H9 (cell line): ENCODE measurements at regions not wholly inside any gene's neighbourhood (a gene's known extent, or its start where the extent isn't known, plus 50 kb on each side); places are given as distances from the start of the nearest gene placed in this dataset.

Experiments
- DNase-seq: peaks from one replicate; pipeline ENCODE4 v3.0.0-alpha.2; 2017
- H2AFZ ChIP-seq: one replicate; pipeline ENCODE4 v1.6.1; 2013; ENCODE audit warnings: mild to moderate bottlenecking, low read length, control low read depth, moderate library complexity
- H2AK5ac ChIP-seq: 2 replicates; pipeline ENCODE4 v1.6.1; 2013; ENCODE audit warnings: low read length, control low read depth, mixed read lengths; ENCODE audit not compliant: insufficient read length
- H2BK120ac ChIP-seq: one replicate; pipeline ENCODE4 v1.6.1; 2013; ENCODE audit warnings: low read depth, mild to moderate bottlenecking, low read length, control low read depth, inconsistent platforms; ENCODE audit not compliant: poor library complexity, severe bottlenecking
- H2BK12ac ChIP-seq: 2 replicates; pipeline ENCODE4 v1.6.1; 2013; ENCODE audit warnings: low read length, control low read depth, mixed read lengths, low read depth; ENCODE audit not compliant: insufficient read length
- H2BK15ac ChIP-seq: 2 replicates; pipeline ENCODE4 v1.6.1; 2013; ENCODE audit warnings: low read depth, low read length, control low read depth
- H2BK20ac ChIP-seq: one replicate; pipeline ENCODE4 v1.6.1; 2013; ENCODE audit warnings: low read depth, mild to moderate bottlenecking, low read length, control low read depth, inconsistent platforms; ENCODE audit not compliant: poor library complexity, severe bottlenecking
- H2BK5ac ChIP-seq: 2 replicates; pipeline ENCODE4 v1.6.1; 2013; ENCODE audit warnings: low read length, control low read depth, mixed read lengths; ENCODE audit not compliant: insufficient read length
- H3K14ac ChIP-seq: 2 replicates; pipeline ENCODE4 v1.6.1; 2013; ENCODE audit warnings: low read length, control low read depth; ENCODE audit not compliant: insufficient read depth
- H3K18ac ChIP-seq: 2 replicates; pipeline ENCODE4 v1.6.1; 2013; ENCODE audit warnings: low read depth, mild to moderate bottlenecking, mixed read lengths, low read length, control low read depth; ENCODE audit not compliant: insufficient read length
- H3K23ac ChIP-seq: 2 replicates; pipeline ENCODE4 v1.6.1; 2013; ENCODE audit warnings: low read length, control low read depth, mixed read lengths, low read depth; ENCODE audit not compliant: insufficient read length
- H3K23me2 ChIP-seq: 2 replicates; pipeline ENCODE4 v1.6.1; 2013; ENCODE audit warnings: low read depth, mild to moderate bottlenecking, mixed read lengths, low read length, control low read depth; ENCODE audit not compliant: insufficient read length, poor library complexity, severe bottlenecking
- H3K27ac ChIP-seq: 2 replicates; pipeline ENCODE4 v1.5.1; 2013; ENCODE audit warnings: low read length, control low read depth, mixed read lengths, low read depth; ENCODE audit not compliant: insufficient read length
- H3K27me3 ChIP-seq: 2 replicates; pipeline ENCODE4 v1.6.1; 2013; ENCODE audit warnings: low read length, control low read depth, inconsistent platforms; ENCODE audit not compliant: insufficient read depth
- H3K4ac ChIP-seq: 2 replicates; pipeline ENCODE4 v1.6.1; 2013; ENCODE audit warnings: low read depth, mild to moderate bottlenecking, control low read depth, inconsistent platforms, low read length, moderate library complexity
- H3K4me1 ChIP-seq: 2 replicates; pipeline ENCODE4 v1.6.1; 2013; ENCODE audit warnings: low read length, control low read depth, inconsistent platforms; ENCODE audit not compliant: insufficient read depth
- H3K4me2 ChIP-seq: 2 replicates; pipeline ENCODE4 v1.6.1; 2013; ENCODE audit warnings: low read length, control low read depth, mixed read lengths; ENCODE audit not compliant: insufficient read length, insufficient read depth
- H3K56ac ChIP-seq: 2 replicates; pipeline ENCODE4 v1.6.1; 2013; ENCODE audit warnings: low read depth, mild to moderate bottlenecking, mixed read lengths, low read length, control low read depth; ENCODE audit not compliant: insufficient read length
- H3K79me1 ChIP-seq: 2 replicates; pipeline ENCODE4 v1.6.1; 2013; ENCODE audit warnings: low read depth, mild to moderate bottlenecking, moderate library complexity, low read length, control low read depth, inconsistent platforms; ENCODE audit not compliant: insufficient read depth, poor library complexity, severe bottlenecking
- H3K79me2 ChIP-seq: 2 replicates; pipeline ENCODE4 v1.6.1; 2013; ENCODE audit warnings: low read length, control low read depth, inconsistent platforms; ENCODE audit not compliant: insufficient read depth
- H3K9ac ChIP-seq: 2 replicates; pipeline ENCODE4 v1.6.1; 2013; ENCODE audit warnings: low read length, control low read depth, mixed read lengths; ENCODE audit not compliant: insufficient read length; ENCODE audit errors: extremely low read depth
- H3K9me3 ChIP-seq: one replicate; pipeline ENCODE4 v1.6.1; 2013; ENCODE audit warnings: low read depth, low read length, inconsistent platforms; ENCODE audit not compliant: control insufficient read depth
- H3T11ph ChIP-seq: one replicate; pipeline ENCODE4 v1.6.1; 2013; ENCODE audit warnings: mild to moderate bottlenecking, low read length, control low read depth, inconsistent platforms
- H4K20me1 ChIP-seq: one replicate; pipeline ENCODE4 v1.6.1; 2013; ENCODE audit not compliant: control insufficient read depth, insufficient read length, insufficient read depth
- H4K5ac ChIP-seq: 2 replicates; pipeline ENCODE4 v1.6.1; 2013; ENCODE audit warnings: low read depth, mild to moderate bottlenecking, mixed read lengths, low read length, control low read depth; ENCODE audit not compliant: insufficient read length
- H4K8ac ChIP-seq: replicated peaks from 2 replicates; pipeline ENCODE4 v1.6.1; 2013; ENCODE audit warnings: low read length, control low read depth, mixed read lengths, low read depth; ENCODE audit not compliant: insufficient read length
- H4K91ac ChIP-seq: 2 replicates; pipeline ENCODE4 v1.6.1; 2013; ENCODE audit warnings: low read depth, mild to moderate bottlenecking, moderate library complexity, mixed read lengths, low read length, control low read depth; ENCODE audit not compliant: insufficient read length
- H3K27ac Mint-ChIP-seq, 3 experiments: 2 replicates in 2 of 3; 3 replicates in 1 of 3; pipeline ENCODE4 v1.8.0; 2020 to 2021; ENCODE audit warnings: mixed read lengths in 3 of 3, mild to moderate bottlenecking in 1 of 3, moderate library complexity in 1 of 3
- H3K27me3 Mint-ChIP-seq: 2 replicates; pipeline ENCODE4 v1.8.0; 2021; ENCODE audit warnings: low read depth, mild to moderate bottlenecking, moderate library complexity, mixed read lengths
- H3K36me3 Mint-ChIP-seq, 3 experiments: 2 replicates in 2 of 3; 3 replicates in 1 of 3; pipeline ENCODE4 v1.8.0; 2020 to 2021; ENCODE audit warnings: low read depth in 3 of 3, mixed read lengths in 3 of 3; ENCODE audit not compliant: insufficient read depth in 1 of 3
- H3K4me1 Mint-ChIP-seq, 2 experiments: 2 replicates each; pipeline ENCODE4 v1.8.0; 2020; ENCODE audit warnings: mixed read lengths in 2 of 2
- H3K4me3 Mint-ChIP-seq, 2 experiments: 2 replicates in 1 of 2; 3 replicates in 1 of 2; pipeline ENCODE4 v1.8.0; 2020 to 2021; ENCODE audit warnings: mild to moderate bottlenecking in 2 of 2, mixed read lengths in 2 of 2, moderate library complexity in 1 of 2
- H3K9me3 Mint-ChIP-seq, 2 experiments: 2 replicates in 1 of 2; 3 replicates in 1 of 2; pipeline ENCODE4 v1.8.0; 2020; ENCODE audit warnings: mild to moderate bottlenecking in 2 of 2, mixed read lengths in 2 of 2, moderate library complexity in 1 of 2
- CTCF ChIP-seq: fragments of 200-600 bp; sonication (generic); conservative IDR thresholded peaks from 3 replicates; pipeline ENCODE4 v1.8.0; 2021; ENCODE audit warnings: antibody characterized with exemption, mild to moderate bottlenecking
- WGBS: extraction: QIAGEN DNeasy Blood & Tissue Kit; methylation state at CpG from one replicate; pipeline ENCODE4 v1.1.7; 2013; ENCODE audit warnings: missing lambda C conversion rate, low lambda C conversion rate, mixed read lengths; ENCODE audit not compliant: insufficient read length; ENCODE audit errors: extremely low coverage; 5-methylcytosine and 5-hydroxymethylcytosine counted together

GRCh38 chr2:65885266-65885665 is 452.9 kb upstream of the SPRED2 start:
- Histone ChIP-seq H2BK5ac (no peak overlapping the region), H4K8ac (no peak overlapping the region), H3K14ac (no peak overlapping the region), H3K27me3 (no peaks in the 10 kb centered on the region), H3K79me1 (no peaks in the 10 kb centered on the region), H3T11ph (no peak overlapping the region), H3K4ac (no peak overlapping the region), H3K23me2 (no peaks in the 10 kb centered on the region), H3K79me2 (no peaks in the 10 kb centered on the region), H2BK20ac (no peak overlapping the region), H3K9ac (no peak overlapping the region), H2BK12ac (no peak overlapping the region), H2BK15ac (no peak overlapping the region), H4K5ac (no peak overlapping the region), H3K23ac (no peak overlapping the region), H2BK120ac (no peak overlapping the region), H3K4me2 (no peak overlapping the region), H2AFZ (no peak overlapping the region), H4K20me1 (no peaks in the 10 kb centered on the region), H3K9me3 (no peaks in the 10 kb centered on the region), H3K18ac (no peak overlapping the region), H3K4me1 (no peaks in the 10 kb centered on the region), H4K91ac (no peak overlapping the region), H2AK5ac (no peak overlapping the region), H3K56ac (no peak overlapping the region), H3K27ac (no peak overlapping the region)
- no peak overlapping the region for H3K27ac Mint-ChIP-seq
- no peak for TF ChIP-seq CTCF
- H3K4me1 Mint-ChIP-seq: peaks cover 8 to 10% of the 10 kb centered on the region in 2 experiments
- H3K36me3 Mint-ChIP-seq: no peaks in the 10 kb centered on the region; a peak in 1 of 7 replicates
- no peak overlapping the region for H3K4me3 Mint-ChIP-seq
- no peaks in the 10 kb centered on the region; the same call in 1 of the 2 replicates for H3K27me3 Mint-ChIP-seq
- DNase-seq: no peak
- WGBS: no CpG with 5 or more reads among the region's 1 CpG
- H3K9me3 Mint-ChIP-seq: no peaks in the 10 kb centered on the region
